ENCODE measurements at regions not wholly inside any gene's neighbourhood (a gene's known extent, or its start where the extent isn't known, plus 50 kb on each side); places are given as distances from the start of the nearest gene placed in this dataset.
"Not testable (repeated sequence)": the region's sequence is repeated elsewhere in the genome, so short reads cannot be mapped to it uniquely, and the experiment has no call there.

GRCh38 chr18:77329651-77330050 lies 80.0 kb downstream of the GALR1 start:
- no peak overlapping the region for H3K27ac ChIP-seq (ENCODE audit: low read depth)
- WGBS: 68% methylated on average over 3 of the region's 3 CpGs
- no peak overlapping the region for H3K4me3 ChIP-seq (ENCODE audit: low read depth, low read length)
- H3K4me1 ChIP-seq (ENCODE audit: insufficient read depth): no peaks in the 10 kb centered on the region
- DNase-seq (ENCODE audit: extremely low spot score): no peak
- no peaks in the 10 kb centered on the region for H3K36me3 ChIP-seq (ENCODE audit: insufficient read depth)

DNA sequence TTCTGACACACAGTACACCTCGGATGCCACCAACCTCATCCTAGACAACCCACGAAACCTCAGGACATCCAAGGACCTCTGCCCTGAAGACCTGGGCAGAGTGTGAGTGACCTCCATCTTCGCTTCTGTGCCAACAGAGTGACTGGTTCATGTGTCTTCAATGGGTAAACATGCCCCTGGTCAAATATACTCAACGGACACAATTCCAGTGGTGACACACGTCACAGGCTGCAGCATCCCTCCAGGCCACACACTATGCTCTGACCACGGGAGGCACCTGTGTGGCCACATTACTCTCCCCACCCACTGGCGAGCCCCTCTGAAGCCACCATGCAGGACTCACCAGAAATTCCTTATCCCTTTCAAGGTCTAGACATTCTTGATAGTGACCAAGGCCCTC lies 85.2 kb downstream of the GALR1 start:
- Histone ChIP-seq H3K36me3 (ENCODE audit: insufficient read depth) (no peaks in the 10 kb centered on the region), H3K4me3 (ENCODE audit: low read depth, low read length) (no peak overlapping the region), H3K4me1 (ENCODE audit: insufficient read depth) (no peaks in the 10 kb centered on the region), H3K27ac (ENCODE audit: low read depth) (no peak overlapping the region)
- no peak for DNase-seq (ENCODE audit: extremely low spot score)
- 85% methylated on average over 7 of the region's 7 CpGs for WGBS

DNA sequence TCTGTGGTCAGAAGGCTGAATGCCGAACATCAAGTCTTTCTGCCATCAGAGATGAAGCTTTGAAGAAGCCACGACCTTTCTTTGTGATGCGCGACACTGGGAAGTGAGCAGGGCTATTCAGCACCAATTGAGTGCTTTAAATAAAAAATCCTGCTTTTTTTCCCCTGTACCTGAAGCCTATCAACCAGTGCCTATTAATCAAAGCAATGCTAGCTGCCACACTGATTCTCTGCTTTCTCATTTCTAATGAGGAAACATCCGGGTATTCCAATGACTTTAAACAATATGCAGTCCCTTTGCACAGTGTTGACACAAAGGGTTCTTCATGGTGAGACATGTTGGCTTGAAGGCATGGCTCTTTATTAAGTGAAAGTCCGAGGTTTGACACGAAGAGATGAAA lies 88.0 kb downstream of the GALR1 start:
- WGBS: 67% methylated on average over 7 of the region's 7 CpGs
- DNase-seq (ENCODE audit: extremely low spot score): no peak
- no peaks in the 10 kb centered on the region for H3K4me1 ChIP-seq (ENCODE audit: insufficient read depth)
- no peaks in the 10 kb centered on the region for H3K36me3 ChIP-seq (ENCODE audit: insufficient read depth)
- H3K27ac ChIP-seq (ENCODE audit: low read depth): no peak overlapping the region
- no peak overlapping the region for H3K4me3 ChIP-seq (ENCODE audit: low read depth, low read length)

DNA sequence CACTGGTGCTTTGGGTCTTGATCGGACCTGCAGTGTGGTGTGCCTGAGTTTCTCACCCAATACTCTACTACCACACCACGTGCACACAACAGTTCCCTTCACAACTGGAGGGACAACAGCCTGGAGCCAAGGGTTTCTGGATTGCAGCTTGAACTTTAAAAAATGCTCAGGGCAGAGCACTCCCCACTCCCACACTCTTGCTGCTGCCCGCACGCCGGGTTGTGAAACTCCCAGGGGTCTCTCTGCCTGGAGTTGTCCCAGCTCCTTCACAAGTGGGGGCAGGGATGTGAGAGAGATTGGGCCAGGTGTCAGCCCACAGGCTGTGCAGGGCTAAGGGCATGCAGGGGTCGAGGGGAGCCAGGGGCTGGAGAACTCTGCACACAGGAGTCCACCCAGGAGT lies 89.4 kb downstream of the GALR1 start:
- Histone ChIP-seq H3K36me3 (ENCODE audit: insufficient read depth) (no peaks in the 10 kb centered on the region), H3K4me3 (ENCODE audit: low read depth, low read length) (no peak overlapping the region), H3K27ac (ENCODE audit: low read depth) (no peak overlapping the region), H3K4me1 (ENCODE audit: insufficient read depth) (no peaks in the 10 kb centered on the region)
- DNase-seq (ENCODE audit: extremely low spot score): no peak
- WGBS: 64% methylated on average over 6 of the region's 6 CpGs

DNA sequence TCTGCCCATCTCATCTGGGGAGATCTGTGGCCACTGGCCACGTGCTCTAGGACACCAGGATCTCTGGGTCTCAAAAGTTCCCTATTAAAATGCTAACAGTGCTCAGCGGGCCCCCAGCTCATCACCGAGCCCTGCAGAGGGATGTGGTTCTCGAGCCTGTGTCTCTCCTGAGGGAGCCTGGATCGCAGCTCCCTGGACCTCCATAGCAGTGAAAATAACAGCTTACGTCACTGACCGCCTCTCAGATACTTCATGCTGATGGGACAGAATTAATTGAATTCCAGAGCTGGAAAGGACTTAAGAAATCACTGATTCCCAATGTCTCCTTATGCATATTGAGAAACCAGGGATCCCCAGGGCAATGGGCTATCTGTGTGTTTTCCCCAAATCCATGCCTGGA lies 90.0 kb downstream of the GALR1 start:
- no peaks in the 10 kb centered on the region for H3K4me1 ChIP-seq (ENCODE audit: insufficient read depth)
- WGBS: 78% methylated on average over 7 of the region's 7 CpGs
- no peaks in the 10 kb centered on the region for H3K36me3 ChIP-seq (ENCODE audit: insufficient read depth)
- DNase-seq (ENCODE audit: extremely low spot score): no peak
- H3K4me3 ChIP-seq (ENCODE audit: low read depth, low read length): no peak overlapping the region
- no peak overlapping the region for H3K27ac ChIP-seq (ENCODE audit: low read depth)

DNA sequence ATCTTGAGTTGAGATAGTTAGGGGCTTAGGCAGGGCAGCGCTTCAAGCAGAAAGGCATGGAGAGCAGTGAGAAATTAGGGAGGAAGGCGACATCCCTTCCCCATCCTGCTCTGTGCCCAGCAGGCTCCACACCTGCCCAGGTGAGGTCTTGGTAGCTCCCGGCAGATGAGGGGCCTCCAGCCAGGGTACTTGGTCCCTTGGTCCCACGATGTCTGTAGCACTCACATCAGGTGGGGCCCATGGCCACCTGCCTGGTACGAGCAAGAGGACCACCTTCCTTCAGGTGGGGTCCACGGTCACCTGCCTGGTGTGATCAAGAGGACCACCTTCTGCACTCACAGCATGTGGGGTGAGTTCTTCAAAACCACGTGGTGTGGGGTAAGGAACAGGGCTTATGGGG lies 91.2 kb downstream of the GALR1 start:
- DNase-seq (ENCODE audit: extremely low spot score): no peak
- WGBS: 90% methylated on average over 7 of the region's 7 CpGs
- H3K4me3 ChIP-seq (ENCODE audit: low read depth, low read length): no peak overlapping the region
- H3K27ac ChIP-seq (ENCODE audit: low read depth): no peak overlapping the region
- no peaks in the 10 kb centered on the region for H3K4me1 ChIP-seq (ENCODE audit: insufficient read depth)
- H3K36me3 ChIP-seq (ENCODE audit: insufficient read depth): no peaks in the 10 kb centered on the region

- no peak for DNase-seq (ENCODE audit: extremely low spot score)
- Histone ChIP-seq H3K4me1 (ENCODE audit: insufficient read depth) (no peaks in the 10 kb centered on the region), H3K36me3 (ENCODE audit: insufficient read depth) (no peaks in the 10 kb centered on the region), H3K4me3 (ENCODE audit: low read depth, low read length) (no peak overlapping the region), H3K27ac (ENCODE audit: low read depth) (no peak overlapping the region)
- WGBS: 71% methylated on average over 17 of the region's 17 CpGs
Measured at GRCh38 chr18:77341527-77342325, 92.1 kb downstream of the GALR1 start.

- WGBS: 92% methylated on average over 10 of the region's 10 CpGs
- Histone ChIP-seq H3K27ac (ENCODE audit: low read depth) (no peak overlapping the region), H3K36me3 (ENCODE audit: insufficient read depth) (no peaks in the 10 kb centered on the region), H3K4me3 (ENCODE audit: low read depth, low read length) (no peak overlapping the region), H3K4me1 (ENCODE audit: insufficient read depth) (no peaks in the 10 kb centered on the region)
- no peak for DNase-seq (ENCODE audit: extremely low spot score)
Measured at GRCh38 chr18:77342736-77343135, 93.1 kb downstream of the GALR1 start.

DNA sequence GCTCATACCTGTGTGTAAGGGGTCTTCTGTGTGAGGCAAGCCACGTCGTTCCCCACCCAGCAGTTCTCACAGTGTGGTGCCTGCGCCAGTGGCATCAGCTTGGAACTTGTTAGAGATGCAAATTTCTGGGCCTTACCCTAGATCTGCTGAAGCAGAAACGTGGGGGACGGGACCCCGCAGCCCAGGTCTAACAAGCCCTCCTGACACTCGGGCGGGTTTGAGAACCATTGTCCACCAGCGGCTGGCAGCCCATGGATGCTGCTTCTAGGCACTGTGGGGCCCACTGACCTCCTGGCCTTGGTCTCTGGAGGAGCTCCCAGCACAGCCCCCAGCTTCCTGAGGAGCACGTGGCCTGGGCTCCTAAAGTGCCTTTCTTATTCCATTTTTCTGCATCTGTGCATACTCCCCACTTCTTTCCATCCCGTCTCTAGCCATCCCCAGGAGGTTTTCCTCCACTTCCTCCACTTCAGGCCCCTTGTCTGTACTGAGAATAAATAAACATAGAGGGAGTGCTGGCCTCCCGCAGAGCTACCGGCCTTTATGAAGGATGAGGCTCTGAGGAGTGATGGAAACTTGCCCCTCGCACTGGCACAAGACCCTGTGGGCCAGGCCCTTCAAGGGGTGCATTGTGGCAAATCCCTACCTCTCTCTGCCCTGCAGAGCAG lies 94.3 kb downstream of the GALR1 start:
- WGBS: 68% methylated on average over 14 of the region's 14 CpGs
- Histone ChIP-seq H3K27ac (ENCODE audit: low read depth) (no peak overlapping the region), H3K4me3 (ENCODE audit: low read depth, low read length) (no peak overlapping the region), H3K36me3 (ENCODE audit: insufficient read depth) (no peaks in the 10 kb centered on the region), H3K4me1 (ENCODE audit: insufficient read depth) (no peaks in the 10 kb centered on the region)
- DNase-seq (ENCODE audit: extremely low spot score): no peak

DNA sequence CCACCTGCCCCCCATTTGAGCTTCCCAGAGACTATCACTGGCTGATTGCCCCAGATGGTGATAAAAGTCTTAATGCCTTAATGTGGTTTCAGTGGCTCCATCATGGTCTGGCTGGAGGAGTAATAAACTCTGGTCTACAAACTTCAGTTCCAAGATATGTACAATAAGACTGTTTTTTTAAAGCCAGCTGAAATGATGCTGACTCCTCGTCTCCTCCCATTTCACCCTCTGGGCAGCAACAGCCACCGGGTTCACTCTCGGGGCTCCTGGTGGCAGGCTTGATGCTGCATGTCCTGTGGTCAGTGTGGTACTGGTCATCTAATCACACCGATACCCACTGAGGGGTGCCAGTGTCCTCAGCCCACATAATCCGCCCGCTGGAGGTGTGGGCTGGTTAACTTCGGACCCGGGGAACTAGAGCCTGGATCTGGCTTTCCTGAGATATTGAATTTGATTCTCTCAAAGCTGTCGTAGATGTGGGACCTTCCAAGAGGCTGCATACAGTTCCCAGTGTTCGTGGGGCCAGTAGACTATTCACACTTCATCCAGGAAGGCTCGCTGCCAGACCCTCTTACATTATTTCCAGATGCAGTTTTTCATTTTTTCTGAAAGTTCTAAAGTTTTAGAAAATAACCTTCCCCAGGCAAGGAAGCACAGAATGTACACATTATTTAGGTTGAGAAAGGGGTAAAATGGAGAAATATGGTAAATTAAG lies 95.3 kb downstream of the GALR1 start:
- DNase-seq (ENCODE audit: extremely low spot score): peak; percentile 10
- Histone ChIP-seq H3K4me3 (ENCODE audit: low read depth, low read length) (no peak overlapping the region), H3K27ac (ENCODE audit: low read depth) (no peak overlapping the region), H3K4me1 (ENCODE audit: insufficient read depth) (no peaks in the 10 kb centered on the region), H3K36me3 (ENCODE audit: insufficient read depth) (no peaks in the 10 kb centered on the region)
- WGBS: 70% methylated on average over 11 of the region's 11 CpGs

DNA sequence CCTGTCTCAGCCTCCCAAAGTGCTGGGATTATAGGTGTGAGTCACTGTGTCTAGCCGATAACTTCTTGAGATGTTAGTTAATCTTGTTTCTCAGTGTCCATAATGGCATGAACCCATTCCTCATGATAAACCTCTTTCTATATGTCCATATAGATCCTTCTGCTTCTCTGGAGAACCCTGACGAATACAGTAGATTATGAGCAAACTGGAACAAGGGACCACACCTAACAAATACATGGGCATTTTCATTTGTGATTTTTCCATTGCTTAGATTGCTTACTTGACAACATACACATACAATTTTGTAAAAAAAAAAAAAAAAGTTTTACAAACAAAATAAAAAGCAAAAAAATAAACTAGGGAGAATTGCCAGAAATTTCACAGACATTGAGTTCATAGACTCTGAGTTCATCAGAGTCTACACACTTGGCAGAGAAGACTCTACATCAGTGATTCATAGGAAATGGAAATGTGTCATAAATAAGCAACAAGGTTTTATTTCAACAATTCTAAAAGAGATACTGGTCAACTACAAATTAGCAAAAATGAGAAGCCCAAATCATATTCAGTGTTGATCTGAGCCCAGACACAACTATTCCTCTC lies 96.7 kb downstream of the GALR1 start:
- no peak for DNase-seq (ENCODE audit: extremely low spot score)
- no peaks in the 10 kb centered on the region for H3K36me3 ChIP-seq (ENCODE audit: insufficient read depth)
- no peaks in the 10 kb centered on the region for H3K4me1 ChIP-seq (ENCODE audit: insufficient read depth)
- 81% methylated on average over 2 of the region's 2 CpGs for WGBS
- no peak overlapping the region for H3K27ac ChIP-seq (ENCODE audit: low read depth)
- no peak overlapping the region for H3K4me3 ChIP-seq (ENCODE audit: low read depth, low read length)

- H3K4me3 ChIP-seq (ENCODE audit: low read depth, low read length); H3K27ac ChIP-seq (ENCODE audit: low read depth): not testable (repeated sequence)
- WGBS: 75% methylated on average over 3 of the region's 3 CpGs
Measured at GRCh38 chr18:77353349-77353748, 103.7 kb downstream of the GALR1 start.

GRCh38 chr18:77359561-77360314 lies 110.1 kb downstream of the GALR1 start:
- no peaks in the 10 kb centered on the region for H3K36me3 ChIP-seq (ENCODE audit: insufficient read depth)
- DNase-seq (ENCODE audit: extremely low spot score): no peak
- no peak overlapping the region for H3K4me3 ChIP-seq (ENCODE audit: low read depth, low read length)
- no peaks in the 10 kb centered on the region for H3K4me1 ChIP-seq (ENCODE audit: insufficient read depth)
- whole genome bisulfite sequencing: 79% methylated on average over 4 of the region's 4 CpGs
- H3K27ac ChIP-seq (ENCODE audit: low read depth): no peak overlapping the region

More at GRCh38 chr18:77353349-77353748, 103.7 kb downstream of the GALR1 start:
- not testable (repeated sequence) for H3K4me1 ChIP-seq (ENCODE audit: insufficient read depth); DNase-seq (ENCODE audit: extremely low spot score); H3K36me3 ChIP-seq (ENCODE audit: insufficient read depth)
